Breast epithelium (tissue), 4 donors: ENCODE measurements at regions not wholly inside any gene's neighbourhood (a gene's known extent, or its start where the extent isn't known, plus 50 kb on each side); places are given as distances from the start of the nearest gene placed in this dataset.

Experiments used
- DNase-seq, 2 donors: peaks; one replicate each; pipeline ENCODE4 v3.0.0-alpha.2; 2019; ENCODE audit warnings: low spot score in 2 of 2
- H3K27ac ChIP-seq, 2 donors: fragments of 200-600 bp; sonication (generic) in 1 of 2; one replicate each; pipeline ENCODE4 v1.5.1; 2016 to 2019; ENCODE audit warnings: mild to moderate bottlenecking in 1 of 2
- H3K27me3 ChIP-seq, 2 donors: fragments of 200-600 bp; sonication (generic) in 1 of 2; one replicate each; pipeline versions ENCODE4 v1.5.1 to v1.6.0; 2017 to 2019; ENCODE audit warnings: control low read depth in 1 of 2, mild to moderate bottlenecking in 1 of 2
- H3K36me3 ChIP-seq: fragments of 200-600 bp; one replicate; pipeline ENCODE4 v1.5.1; 2019
- H3K4me1 ChIP-seq, 2 donors: fragments of 200-600 bp; sonication (generic); one replicate each; pipeline ENCODE4 v1.5.1; 2016 to 2019; ENCODE audit warnings: control low read depth in 1 of 2
- H3K4me3 ChIP-seq, 3 donors: fragments of 200-600 bp; sonication (generic); 1 replicate in 2 of 3; 2 replicates in 1 of 3; pipeline ENCODE4 v1.5.1; 2016 to 2019; ENCODE audit warnings: mild to moderate bottlenecking in 3 of 3, moderate library complexity in 2 of 3
- H3K9me3 ChIP-seq, 2 donors: fragments of 200-600 bp; sonication (generic) in 1 of 2; one replicate each; pipeline ENCODE4 v1.5.1; 2016 to 2019; ENCODE audit warnings: control low read depth in 1 of 2
- POLR2A ChIP-seq: fragments of 450-650 bp; IDR thresholded peaks from one replicate; pipeline ENCODE4 v1.6.1; 2016; ENCODE audit warnings: antibody characterized with exemption, mild to moderate bottlenecking, moderate library complexity
- POLR2AphosphoS5 ChIP-seq, 3 donors: sonication (generic); formaldehyde crosslinking; IDR thresholded peaks; one replicate each; pipeline ENCODE4 v1.6.1; 2017; ENCODE audit warnings: antibody characterized with exemption in 3 of 3
- intact Hi-C: fragments of 100-400 bp; cut with DNase I; formaldehyde crosslinking; loops from one replicate; pipeline ENCODE4 v1.15.1; 2023; ENCODE audit warnings: low total_unique reads
- TF ChIP-seq, protein P1 (sequence below), 3 donors: fragments of 450-650 bp; IDR thresholded peaks; one replicate each; pipeline ENCODE4 v1.5.1; 2016 to 2017; ENCODE audit warnings: antibody characterized with exemption in 3 of 3, mild to moderate bottlenecking in 3 of 3, moderate library complexity in 3 of 3

DNA sequence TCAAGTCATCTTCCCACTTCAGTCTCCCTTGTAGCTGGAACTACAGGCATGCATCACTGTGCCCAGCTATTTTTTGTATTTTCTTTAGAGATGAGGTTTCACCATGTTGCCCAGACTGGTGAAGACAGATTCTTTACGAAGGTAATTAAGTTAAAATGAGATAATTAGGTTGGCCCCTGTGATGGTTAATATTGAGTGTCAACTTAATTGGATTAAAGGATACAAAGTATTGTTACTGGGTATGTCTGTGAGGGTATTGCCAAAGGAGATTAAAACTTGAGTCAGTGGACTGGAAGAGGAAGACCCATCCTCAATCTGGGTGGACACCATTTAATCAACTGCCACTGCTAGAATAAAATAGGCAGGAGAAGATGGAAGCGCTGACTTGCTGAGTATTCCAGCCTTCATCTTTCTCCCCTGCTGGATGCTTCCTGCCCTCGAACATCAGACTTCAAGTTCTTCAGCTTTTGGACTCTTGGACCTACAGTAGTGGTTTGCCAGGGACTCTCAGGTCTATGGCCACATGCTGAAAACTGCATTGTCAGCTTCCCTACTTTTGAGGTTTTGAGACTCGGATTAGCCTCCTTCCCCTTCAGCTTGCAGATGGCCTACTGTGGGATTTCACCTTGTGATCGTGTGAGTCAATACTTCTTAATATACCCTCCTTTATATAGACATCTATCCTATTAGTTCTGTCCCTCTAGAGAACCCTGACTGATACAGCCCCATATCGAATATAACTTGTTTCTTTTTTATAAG, 269.1 kb downstream of the TMX3 start:
- intact Hi-C loops, result no loop called here
- Histone ChIP-seq H3K9me3 (no peaks in the 10 kb centered on the region), H3K36me3 (no peaks in the 10 kb centered on the region)

DNA sequence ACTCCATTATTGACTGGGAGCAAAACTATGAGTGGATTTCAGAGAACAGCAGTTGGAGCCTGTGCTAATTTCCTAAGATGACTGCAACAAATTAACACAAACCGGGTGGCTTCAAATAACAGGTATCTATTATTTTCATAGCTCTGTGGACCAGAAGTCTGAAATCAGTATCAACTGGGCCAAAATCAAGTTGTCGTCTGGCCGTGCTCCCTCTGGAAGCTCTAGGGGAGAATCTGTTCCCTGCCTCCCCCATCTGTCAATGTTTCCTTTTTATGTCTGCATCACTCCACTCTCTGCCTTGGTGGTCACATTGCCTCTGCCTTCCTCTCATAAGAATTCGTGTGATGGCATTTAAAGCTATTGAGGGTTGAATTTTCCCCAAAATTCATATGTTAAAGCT, 269.8 kb downstream of the TMX3 start:
- Histone ChIP-seq H3K27me3 (peaks cover 0 to 7% of the 10 kb centered on the region in 2 donors), H3K27ac (no peak overlapping the region), H3K4me1 (no peaks in the 10 kb centered on the region), H3K4me3 (no peak overlapping the region), H3K9me3 (no peaks in the 10 kb centered on the region), H3K36me3 (no peaks in the 10 kb centered on the region)
- TF ChIP-seq, protein P1, sequence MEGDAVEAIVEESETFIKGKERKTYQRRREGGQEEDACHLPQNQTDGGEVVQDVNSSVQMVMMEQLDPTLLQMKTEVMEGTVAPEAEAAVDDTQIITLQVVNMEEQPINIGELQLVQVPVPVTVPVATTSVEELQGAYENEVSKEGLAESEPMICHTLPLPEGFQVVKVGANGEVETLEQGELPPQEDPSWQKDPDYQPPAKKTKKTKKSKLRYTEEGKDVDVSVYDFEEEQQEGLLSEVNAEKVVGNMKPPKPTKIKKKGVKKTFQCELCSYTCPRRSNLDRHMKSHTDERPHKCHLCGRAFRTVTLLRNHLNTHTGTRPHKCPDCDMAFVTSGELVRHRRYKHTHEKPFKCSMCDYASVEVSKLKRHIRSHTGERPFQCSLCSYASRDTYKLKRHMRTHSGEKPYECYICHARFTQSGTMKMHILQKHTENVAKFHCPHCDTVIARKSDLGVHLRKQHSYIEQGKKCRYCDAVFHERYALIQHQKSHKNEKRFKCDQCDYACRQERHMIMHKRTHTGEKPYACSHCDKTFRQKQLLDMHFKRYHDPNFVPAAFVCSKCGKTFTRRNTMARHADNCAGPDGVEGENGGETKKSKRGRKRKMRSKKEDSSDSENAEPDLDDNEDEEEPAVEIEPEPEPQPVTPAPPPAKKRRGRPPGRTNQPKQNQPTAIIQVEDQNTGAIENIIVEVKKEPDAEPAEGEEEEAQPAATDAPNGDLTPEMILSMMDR (IDR thresholded peaks at IDR 0.05), result no peak
- TF ChIP-seq POLR2AphosphoS5 (IDR thresholded peaks at IDR 0.05), result no peak
- TF ChIP-seq POLR2A, result no peak
- intact Hi-C loops, result no loop called here
- DNase-seq, result no peak

More for the DNA sequence above, 269.1 kb downstream of the TMX3 start:
- no peak for DNase-seq
- Histone ChIP-seq H3K27ac (no peak overlapping the region), H3K4me1 (no peaks in the 10 kb centered on the region), H3K4me3 (no peak overlapping the region), H3K27me3 (peaks cover 0 to 5% of the 10 kb centered on the region in 2 donors)
- TF ChIP-seq, protein P1 (IDR thresholded peaks at IDR 0.05), result no peak
- TF ChIP-seq POLR2A (no peak), POLR2AphosphoS5 (IDR thresholded peaks at IDR 0.05) (no peak)

DNA sequence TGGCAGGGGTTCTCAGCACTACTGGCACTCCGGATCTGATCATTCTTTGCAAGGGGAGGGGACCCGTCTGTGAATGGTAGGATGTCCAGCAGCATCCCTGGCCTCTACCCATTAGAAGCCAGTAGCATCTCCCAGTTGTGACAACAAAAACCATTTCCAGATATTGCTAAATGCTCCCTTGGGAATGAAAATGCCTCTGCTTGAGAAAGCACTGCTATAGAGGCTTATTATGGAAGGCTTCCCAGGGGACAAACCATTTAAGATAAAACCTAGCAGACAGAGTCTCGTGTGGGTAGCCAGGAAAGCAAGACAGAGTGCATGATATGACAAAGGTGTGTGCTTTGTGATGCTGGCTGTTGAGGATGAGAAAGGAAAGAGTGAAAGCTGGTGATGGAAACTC, 273.7 kb downstream of the TMX3 start:
- TF ChIP-seq POLR2A (no peak), POLR2AphosphoS5 (IDR thresholded peaks at IDR 0.05) (no peak)
- TF ChIP-seq, protein P1 (IDR thresholded peaks at IDR 0.05), result no peak
- H3K4me1 ChIP-seq, result no peaks in the 10 kb centered on the region
- no peak for DNase-seq

DNA sequence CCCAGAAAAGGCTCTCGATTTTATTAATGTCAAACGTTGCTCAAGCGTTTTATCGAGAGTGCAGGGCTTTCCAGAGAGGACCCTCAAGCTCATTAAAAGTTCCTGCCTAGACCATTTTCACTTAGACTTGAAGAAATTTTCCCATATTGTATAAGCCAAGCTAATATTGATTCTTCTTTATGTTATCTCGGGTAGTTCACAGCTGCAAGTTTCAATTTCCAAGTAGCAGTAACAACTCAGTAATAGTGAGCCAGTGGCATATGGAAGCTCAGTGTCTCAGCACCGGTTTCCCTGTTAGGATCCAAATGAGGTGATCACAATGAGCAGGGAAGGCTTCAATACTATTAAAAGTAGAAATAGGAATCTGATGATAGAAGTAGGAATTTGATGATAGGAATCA, 274.5 kb downstream of the TMX3 start:
- H3K4me3 ChIP-seq, result no peak overlapping the region
- H3K9me3 ChIP-seq, result no peaks in the 10 kb centered on the region
- H3K27ac ChIP-seq, result no peak overlapping the region
- intact Hi-C loops, result no loop called here
- H3K36me3 ChIP-seq, result no peaks in the 10 kb centered on the region
- no peaks in the 10 kb centered on the region for H3K4me1 ChIP-seq
- TF ChIP-seq POLR2A (no peak), POLR2AphosphoS5 (IDR thresholded peaks at IDR 0.05) (no peak)
- TF ChIP-seq, protein P1 (IDR thresholded peaks at IDR 0.05), result no peak
- DNase-seq, result no peak
- H3K27me3 ChIP-seq, result peaks cover 0 to 7% of the 10 kb centered on the region in 2 donors

More for the DNA sequence above, 273.7 kb downstream of the TMX3 start:
- Histone ChIP-seq H3K27ac (no peak overlapping the region), H3K36me3 (no peaks in the 10 kb centered on the region), H3K4me3 (no peak overlapping the region), H3K27me3 (peaks cover 0 to 7% of the 10 kb centered on the region in 2 donors), H3K9me3 (no peaks in the 10 kb centered on the region)
- intact Hi-C loops, result no loop called here

DNA sequence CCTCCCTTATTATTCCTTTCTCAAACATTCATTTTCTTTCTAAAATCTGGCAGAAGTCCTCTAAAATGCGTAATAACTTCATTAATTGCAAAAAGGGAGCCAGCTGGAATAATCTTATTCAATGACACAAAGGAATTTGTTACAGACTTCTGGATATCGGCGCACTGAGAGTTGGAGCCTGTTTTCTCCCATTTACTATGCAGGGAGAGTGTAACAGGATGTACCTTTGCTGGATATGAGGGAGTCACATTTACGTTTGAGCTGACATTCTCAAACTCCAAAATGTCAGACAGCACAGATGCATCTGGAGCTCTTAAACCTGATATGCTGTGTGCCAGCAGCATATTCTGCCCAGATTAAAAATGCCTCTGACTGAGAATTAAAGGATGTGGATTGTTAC, 275.3 kb downstream of the TMX3 start:
- Histone ChIP-seq H3K9me3 (no peaks in the 10 kb centered on the region), H3K27me3 (peaks cover 0 to 7% of the 10 kb centered on the region in 2 donors), H3K4me3 (no peak overlapping the region), H3K36me3 (no peaks in the 10 kb centered on the region), H3K27ac (no peak overlapping the region), H3K4me1 (no peaks in the 10 kb centered on the region)
- DNase-seq, result no peak
- TF ChIP-seq POLR2AphosphoS5 (IDR thresholded peaks at IDR 0.05) (no peak), POLR2A (no peak)
- TF ChIP-seq, protein P1 (IDR thresholded peaks at IDR 0.05), result no peak
- intact Hi-C loops, result no loop called here
